Umbilical cord (tissue), 1 donor: ENCODE measurements at regions not wholly inside any gene's neighbourhood (a gene's known extent, or its start where the extent isn't known, plus 50 kb on each side); places are given as distances from the start of the nearest gene placed in this dataset.

Experiments used
- DNase-seq: peaks from one replicate; pipeline ENCODE4 v3.0.0-alpha.2; 2015; ENCODE audit warnings: low spot score

GRCh38 chr3:157632075-157632474 lies 128.9 kb upstream of the VEPH1 start:
- DNase-seq: no peak

GRCh38 chr3:157631478-157631877 lies 128.3 kb upstream of the VEPH1 start:
- no peak for DNase-seq

GRCh38 chr3:157626817-157627216 lies 123.6 kb upstream of the VEPH1 start:
- no peak for DNase-seq

GRCh38 chr3:157624801-157625200 lies 121.6 kb upstream of the VEPH1 start:
- DNase-seq: no peak

GRCh38 chr3:157618886-157619285 lies 115.7 kb upstream of the VEPH1 start:
- no peak for DNase-seq

- peak; percentile 62 for DNase-seq
Measured at GRCh38 chr3:157618075-157618760, 115.0 kb upstream of the VEPH1 start.

GRCh38 chr3:157614896-157615295 lies 111.7 kb upstream of the VEPH1 start:
- no peak for DNase-seq

- no peak for DNase-seq
Measured at GRCh38 chr3:157611536-157612076, 108.4 kb upstream of the VEPH1 start.

GRCh38 chr3:157610876-157611535 lies 107.8 kb upstream of the VEPH1 start:
- DNase-seq: no peak

GRCh38 chr3:157607826-157608405 lies 104.7 kb upstream of the VEPH1 start:
- no peak for DNase-seq

- no peak for DNase-seq
Measured at GRCh38 chr3:157606852-157607197, 103.6 kb upstream of the VEPH1 start.

- DNase-seq: peak; percentile 85
Measured at GRCh38 chr3:157606011-157606851, 103.0 kb upstream of the VEPH1 start.

- no peak for DNase-seq
Measured at GRCh38 chr3:157605356-157605755, 102.1 kb upstream of the VEPH1 start.

GRCh38 chr3:157602424-157602823 lies 99.2 kb upstream of the VEPH1 start:
- no peak for DNase-seq

- no peak for DNase-seq
Measured at GRCh38 chr3:157595259-157595658, 92.0 kb upstream of the VEPH1 start.

- DNase-seq: no peak
Measured at GRCh38 chr3:157594413-157594812, 91.2 kb upstream of the VEPH1 start.

GRCh38 chr3:157592769-157593168 lies 89.6 kb upstream of the VEPH1 start:
- no peak for DNase-seq

- DNase-seq: no peak
Measured at GRCh38 chr3:157590273-157590672, 87.1 kb upstream of the VEPH1 start.

- no peak for DNase-seq
Measured at GRCh38 chr3:157589211-157589610, 86.0 kb upstream of the VEPH1 start.

GRCh38 chr3:157588386-157589060 lies 85.3 kb upstream of the VEPH1 start:
- no peak for DNase-seq

- DNase-seq: no peak
Measured at GRCh38 chr3:157586293-157586692, 83.1 kb upstream of the VEPH1 start.
